Calu3 (cell line): ENCODE measurements at regions not wholly inside any gene's neighbourhood (a gene's known extent, or its start where the extent isn't known, plus 50 kb on each side); places are given as distances from the start of the nearest gene placed in this dataset.
"Not testable (repeated sequence)": the region's sequence is repeated elsewhere in the genome, so short reads cannot be mapped to it uniquely, and the experiment has no call there.

Experiments used
- BruUV-seq: library from RNA; stranded (reverse); fragments of 400-500 nt; replicated peaks from 2 replicates; lab custom pipeline; 2021; lab: Mats Ljungman, UMichigan
- CTCF ChIA-PET: fragments of 300-600 bp; sonication (Branson Sonifier 250); formaldehyde crosslinking; loops from one replicate; lab custom pipeline; 2022; ENCODE audit warnings: antibody characterized with exemption; lab: Charles Lee
- DNase-seq: peaks from one replicate; pipeline ENCODE4 v3.0.0; 2022
- H3K27ac Mint-ChIP-seq: one replicate; pipeline ENCODE4 v1.8.0; 2022; ENCODE audit warnings: mixed read lengths; ENCODE audit not compliant: unreplicated experiment
- H3K27me3 Mint-ChIP-seq: one replicate; pipeline ENCODE4 v1.8.0; 2022; ENCODE audit warnings: mixed read lengths; ENCODE audit not compliant: unreplicated experiment
- H3K36me3 Mint-ChIP-seq: one replicate; pipeline ENCODE4 v1.8.0; 2022; ENCODE audit warnings: mild to moderate bottlenecking, moderate library complexity, mixed read lengths; ENCODE audit not compliant: insufficient read depth, unreplicated experiment
- H3K4me1 Mint-ChIP-seq: one replicate; pipeline ENCODE4 v1.8.0; 2022; ENCODE audit warnings: mild to moderate bottlenecking, low read depth, mixed read lengths; ENCODE audit not compliant: unreplicated experiment
- H3K4me3 Mint-ChIP-seq: one replicate; pipeline ENCODE4 v1.8.0; 2022; ENCODE audit warnings: mild to moderate bottlenecking, low read depth, moderate library complexity, mixed read lengths; ENCODE audit not compliant: unreplicated experiment
- H3K9me3 Mint-ChIP-seq: one replicate; pipeline ENCODE4 v1.8.0; 2022; ENCODE audit warnings: low read depth, mixed read lengths; ENCODE audit not compliant: unreplicated experiment
- CTCF ChIP-seq: fragments of 200-600 bp; IDR thresholded peaks from one replicate; pipeline ENCODE4 v1.8.0; 2022; ENCODE audit warnings: antibody characterized with exemption; ENCODE audit not compliant: unreplicated experiment
- intact Hi-C: fragments of 100-400 bp; cut with micrococcal nuclease; formaldehyde crosslinking; loops from one replicate; pipeline ENCODE4 v1.10.0; 2022; ENCODE audit not compliant: unreplicated experiment

DNA sequence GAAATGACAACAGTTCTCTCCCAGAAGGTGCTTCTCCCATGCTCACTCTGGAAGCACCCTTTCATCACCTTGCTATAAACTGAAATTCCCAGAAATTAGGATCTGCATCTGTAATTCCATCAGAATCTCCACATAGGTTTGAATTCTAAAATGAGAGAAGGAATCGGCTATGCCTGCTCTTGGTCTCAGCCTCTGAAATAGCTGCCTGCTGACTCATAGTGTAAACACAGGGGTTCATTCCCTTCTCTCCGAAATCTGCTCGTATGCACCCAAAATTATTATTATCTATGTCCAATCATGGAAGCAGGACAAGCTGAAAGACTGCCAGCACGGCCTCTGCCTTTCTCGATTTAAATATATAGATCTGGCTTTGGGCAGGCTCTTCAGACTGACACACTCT is 74.6 kb upstream of the TAB2 start:
- H3K36me3 Mint-ChIP-seq, result peaks cover 2% of the 10 kb centered on the region
- BruUV-seq, result no TSS peak
- no peak overlapping the region for H3K27ac Mint-ChIP-seq
- DNase-seq, result no peak
- no peaks in the 10 kb centered on the region for H3K4me1 Mint-ChIP-seq
- H3K4me3 Mint-ChIP-seq, result no peak overlapping the region
- no peaks in the 10 kb centered on the region for H3K27me3 Mint-ChIP-seq
- CTCF ChIA-PET, result no interaction called here
- no peak for TF ChIP-seq CTCF
- H3K9me3 Mint-ChIP-seq, result peaks cover 9% of the 10 kb centered on the region
- intact Hi-C loops, result no loop called here

DNA sequence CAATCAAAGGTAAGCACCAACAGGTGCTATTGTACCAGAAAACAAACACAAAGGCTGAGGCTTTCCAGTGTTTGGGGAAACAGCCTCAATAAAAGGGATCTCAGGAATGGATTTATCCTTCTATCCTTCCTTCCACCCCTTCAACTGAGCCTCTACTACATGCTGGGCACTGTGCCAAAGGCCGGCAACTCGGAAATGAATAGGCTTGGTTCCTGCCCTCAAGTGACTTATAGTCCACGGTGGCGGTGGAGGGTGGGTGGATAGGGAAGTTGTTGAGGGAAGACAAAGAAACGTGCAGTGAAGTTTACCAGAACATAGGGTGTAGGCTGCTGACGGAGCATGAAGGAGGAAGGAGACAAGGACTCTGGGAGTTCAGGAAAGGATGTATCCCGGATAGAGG is 73.4 kb upstream of the TAB2 start:
- peaks cover 10% of the 10 kb centered on the region for H3K4me1 Mint-ChIP-seq
- no peak for DNase-seq
- intact Hi-C loops, result no loop called here
- BruUV-seq, result no TSS peak
- no peak overlapping the region for H3K27ac Mint-ChIP-seq
- H3K4me3 Mint-ChIP-seq, result no peak overlapping the region
- H3K27me3 Mint-ChIP-seq, result no peaks in the 10 kb centered on the region
- H3K36me3 Mint-ChIP-seq, result no peaks in the 10 kb centered on the region
- no peak for TF ChIP-seq CTCF
- H3K9me3 Mint-ChIP-seq, result peaks cover 5% of the 10 kb centered on the region
- CTCF ChIA-PET, result no interaction called here

GRCh38 chr6:149246691-149247384 is 70.7 kb upstream of the TAB2 start:
- peaks cover 4% of the 10 kb centered on the region for H3K9me3 Mint-ChIP-seq
- intact Hi-C loops, result no loop called here
- CTCF ChIA-PET, result no interaction called here
- H3K4me1 Mint-ChIP-seq, result peaks cover 20% of the 10 kb centered on the region
- TF ChIP-seq CTCF, result no peak
- DNase-seq, result no peak
- H3K27me3 Mint-ChIP-seq, result no peaks in the 10 kb centered on the region
- no TSS peak for BruUV-seq
- H3K4me3 Mint-ChIP-seq, result no peak overlapping the region
- H3K27ac Mint-ChIP-seq, result no peak overlapping the region
- H3K36me3 Mint-ChIP-seq, result peaks cover 5% of the 10 kb centered on the region

DNA sequence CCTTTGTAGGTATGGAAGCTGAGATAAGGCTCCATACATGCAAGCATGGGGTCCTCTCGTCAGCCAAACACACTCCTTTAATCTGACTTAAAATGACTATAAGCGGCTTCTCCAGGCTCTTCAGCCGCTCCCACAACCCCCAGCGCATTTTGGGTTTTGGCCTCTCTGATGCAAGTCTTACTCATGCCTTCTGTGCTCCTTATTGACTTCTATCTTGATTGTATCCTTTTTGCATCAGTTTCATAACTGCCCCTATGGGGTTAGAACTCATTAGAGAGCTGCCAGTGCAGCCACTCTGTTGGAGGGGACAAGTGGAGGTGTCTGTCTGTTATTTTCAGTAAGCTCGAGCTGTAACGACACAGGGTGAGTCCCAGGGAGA is 70.1 kb upstream of the TAB2 start:
- H3K4me3 Mint-ChIP-seq, result no peak overlapping the region
- no TSS peak for BruUV-seq
- no peak for DNase-seq
- peaks cover 3% of the 10 kb centered on the region for H3K9me3 Mint-ChIP-seq
- H3K4me1 Mint-ChIP-seq, result peaks cover 20% of the 10 kb centered on the region
- H3K36me3 Mint-ChIP-seq, result peaks cover 5% of the 10 kb centered on the region
- CTCF ChIA-PET, result no interaction called here
- intact Hi-C loops, result no loop called here
- H3K27ac Mint-ChIP-seq, result no peak overlapping the region
- no peaks in the 10 kb centered on the region for H3K27me3 Mint-ChIP-seq
- TF ChIP-seq CTCF, result no peak

DNA sequence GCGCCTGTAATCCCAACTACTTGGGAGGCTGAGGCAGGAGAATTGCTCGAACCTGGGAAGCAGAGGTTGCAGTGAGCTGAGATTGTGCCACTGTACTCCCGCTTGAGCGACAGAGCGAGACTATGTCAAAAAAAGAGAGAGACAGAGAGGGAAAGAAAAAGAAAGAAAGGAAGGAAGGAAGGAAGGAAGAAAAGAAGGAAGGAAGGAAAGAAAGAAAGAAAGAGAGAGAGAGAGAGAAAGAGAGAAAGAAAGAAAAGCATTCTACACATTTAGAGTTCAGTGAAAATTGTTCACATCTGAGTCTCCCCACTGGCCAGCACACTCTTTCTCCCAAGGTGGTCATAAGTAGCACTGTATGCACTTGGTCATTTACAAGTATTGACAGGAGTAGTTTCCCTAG is 69.2 kb upstream of the TAB2 start:
- H3K4me1 Mint-ChIP-seq, result peaks cover 20% of the 10 kb centered on the region
- DNase-seq, H3K27ac Mint-ChIP-seq, H3K36me3 Mint-ChIP-seq, H3K4me3 Mint-ChIP-seq, H3K9me3 Mint-ChIP-seq, BruUV-seq, H3K27me3 Mint-ChIP-seq, CTCF ChIA-PET, intact Hi-C loops: not testable (repeated sequence)
